AG08395 (cell line): ENCODE measurements at regions not wholly inside any gene's neighbourhood (a gene's known extent, or its start where the extent isn't known, plus 50 kb on each side); places are given as distances from the start of the nearest gene placed in this dataset.
"Not testable (repeated sequence)": the region's sequence is repeated elsewhere in the genome, so short reads cannot be mapped to it uniquely, and the experiment has no call there.

Experiments used
- DNase-seq: peaks from one replicate; pipeline ENCODE4 v3.0.0; 2012; ENCODE audit warnings: mixed read lengths, low spot score

DNA sequence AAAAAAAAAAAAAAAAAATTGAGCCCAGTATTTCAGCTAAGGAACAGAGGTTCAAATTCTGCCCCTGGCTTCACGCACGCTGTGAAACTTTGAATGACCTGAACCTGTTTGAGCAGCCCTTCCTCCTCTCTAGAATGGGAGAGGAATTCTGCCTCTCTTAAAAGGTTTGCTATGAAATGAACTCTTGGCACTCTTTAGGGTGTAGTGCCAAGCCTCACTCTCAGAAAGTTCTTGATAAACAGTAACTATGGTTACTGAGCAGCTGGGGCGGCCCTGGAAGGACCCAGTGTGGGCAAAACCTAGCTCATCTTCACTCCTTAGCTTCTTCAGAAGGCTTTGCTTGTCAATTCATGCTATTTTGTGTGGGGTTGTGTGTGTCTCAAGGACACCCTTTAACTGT, 73.7 kb downstream of the GEMIN8 start:
- DNase-seq = no peak

DNA sequence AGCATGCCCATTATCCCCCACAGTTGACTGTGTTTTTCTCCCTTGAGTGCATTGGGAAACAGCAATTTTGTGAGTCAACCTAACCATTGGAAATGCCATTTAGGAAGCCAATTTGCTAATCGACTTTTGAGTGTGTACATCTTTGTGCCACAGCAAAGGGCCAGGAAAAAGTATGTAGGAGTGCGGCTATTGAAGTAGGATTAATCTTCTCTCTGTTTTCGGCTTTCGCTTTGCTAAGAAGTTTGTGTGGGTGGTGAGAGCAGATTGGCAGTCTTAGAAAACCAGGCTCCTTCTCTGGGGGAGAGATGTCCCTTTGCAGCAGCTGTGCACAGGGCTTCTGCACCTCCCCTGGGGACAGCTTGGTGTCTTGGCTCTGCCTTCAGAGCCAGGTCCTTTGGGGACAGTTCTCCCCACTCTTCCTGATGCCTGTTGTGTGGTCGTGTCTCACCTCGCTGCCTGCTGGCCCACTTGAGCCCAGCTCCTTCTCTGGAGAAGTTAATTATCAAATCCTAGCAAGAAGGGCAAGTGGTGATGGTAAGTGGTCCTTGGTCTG, 74.5 kb downstream of the GEMIN8 start:
- DNase-seq = no peak

DNA sequence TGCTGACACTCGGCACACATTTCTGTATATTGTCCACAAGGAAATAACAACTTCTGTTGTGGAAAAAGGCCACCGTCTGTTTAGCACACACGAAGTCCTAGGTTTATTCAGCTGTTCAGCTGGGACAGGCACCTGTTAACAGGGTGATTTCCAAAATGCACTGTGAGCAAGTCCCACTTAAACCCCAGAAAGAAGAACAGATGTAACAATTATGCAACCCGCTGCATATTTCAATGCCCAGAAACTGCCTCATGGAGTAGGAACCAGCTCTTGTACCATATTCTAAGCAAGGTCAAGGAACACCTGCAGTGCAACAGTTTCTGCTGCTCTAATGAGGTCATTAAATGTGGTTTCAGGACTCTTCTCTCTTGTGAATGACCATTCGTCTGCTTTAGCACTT, 77.1 kb downstream of the GEMIN8 start:
- DNase-seq = no peak

DNA sequence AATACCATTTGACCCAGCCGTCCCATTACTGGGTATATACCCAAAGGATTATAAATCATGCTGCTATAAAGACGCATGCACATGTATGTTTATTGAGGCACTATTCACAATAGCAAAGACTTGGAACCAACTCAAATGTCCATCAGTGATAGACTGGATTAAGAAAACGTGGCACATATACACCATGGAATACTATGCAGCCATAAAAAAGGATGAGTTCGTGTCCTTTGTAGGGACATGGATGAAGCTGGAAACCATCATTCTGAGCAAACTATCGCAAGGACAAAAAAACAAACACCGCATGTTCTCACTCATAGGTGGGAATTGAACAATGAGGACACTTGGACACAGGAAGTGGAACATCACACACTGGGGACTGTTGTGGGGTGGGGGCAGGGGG, 83.5 kb downstream of the GEMIN8 start:
- DNase-seq = not testable (repeated sequence)

DNA sequence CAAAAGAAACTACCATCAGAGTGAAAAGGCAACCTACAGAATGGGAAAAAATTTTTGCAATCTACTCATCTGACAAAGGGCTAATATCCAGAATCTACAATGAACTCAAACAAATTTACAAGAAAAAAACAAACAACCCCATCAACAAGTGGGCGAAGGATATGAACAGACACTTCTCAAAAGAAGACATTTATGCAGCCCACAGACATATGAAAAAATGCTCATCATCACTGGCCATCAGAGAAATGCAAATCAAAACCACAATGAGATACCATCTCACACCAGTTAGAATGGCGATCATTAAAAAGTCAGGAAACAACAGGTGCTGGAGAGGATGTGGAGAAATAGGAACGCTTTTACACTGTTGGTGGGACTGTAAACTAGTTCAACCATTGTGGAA, 83.9 kb downstream of the GEMIN8 start:
- DNase-seq = not testable (repeated sequence)

DNA sequence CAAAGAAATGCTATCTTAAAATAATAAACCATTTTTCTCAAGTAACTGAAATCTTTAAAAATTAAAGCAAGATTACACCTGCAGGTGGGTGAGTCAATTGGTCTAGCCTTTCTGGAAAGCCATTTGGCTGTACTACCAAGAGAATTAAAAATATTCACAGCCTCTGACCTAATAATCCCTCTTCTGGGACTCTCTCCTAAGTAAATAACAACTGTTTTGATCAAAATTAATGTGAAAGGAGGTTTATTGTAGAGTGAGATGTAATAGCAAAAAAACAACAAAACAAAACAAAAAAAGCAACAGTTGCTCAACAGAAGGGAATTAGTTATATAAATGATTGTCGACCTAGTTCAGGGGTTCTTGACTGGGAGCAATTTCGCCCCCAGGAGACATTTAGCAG, 89.0 kb downstream of the GEMIN8 start:
- no peak for DNase-seq

DNA sequence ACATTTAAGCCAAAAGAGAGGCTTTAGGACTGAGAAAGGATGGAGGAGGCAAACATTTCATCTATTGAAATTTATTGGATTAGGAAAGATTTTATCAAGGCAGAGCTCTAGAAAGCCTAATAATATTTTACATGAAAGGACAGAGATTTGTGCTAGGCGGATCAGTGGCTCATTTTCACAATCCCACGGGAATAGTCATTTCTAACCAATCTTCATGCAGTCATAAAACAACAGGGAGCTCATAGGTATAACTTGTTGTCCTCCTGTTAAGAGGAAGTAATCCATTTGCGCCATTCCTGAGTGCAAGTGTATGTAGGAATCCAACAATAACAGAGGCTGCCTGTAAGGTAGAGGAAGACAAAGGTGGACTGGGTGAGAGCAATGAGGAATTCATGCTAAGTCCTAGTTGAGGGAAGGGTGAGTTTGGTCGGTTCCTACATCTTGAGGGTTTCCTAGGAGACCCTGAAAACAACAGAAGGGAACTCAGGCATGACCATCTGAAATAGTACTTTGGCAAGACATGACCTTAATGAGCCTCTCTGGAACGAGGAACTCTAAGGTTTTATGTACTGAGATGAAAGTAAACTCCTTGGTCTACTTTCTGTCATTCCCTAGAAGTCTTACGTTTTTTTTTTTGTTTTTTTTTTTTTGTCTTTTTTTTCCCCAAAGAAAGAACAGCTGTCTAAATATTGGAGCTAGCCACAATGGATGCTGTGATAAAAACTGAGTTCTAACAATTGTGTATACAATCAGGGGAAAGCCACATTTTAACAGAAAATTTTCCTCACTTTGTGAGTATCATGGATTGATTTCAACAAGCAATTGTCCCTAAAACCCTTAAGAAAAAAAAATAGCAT, 89.7 kb downstream of the GEMIN8 start:
- DNase-seq = no peak

DNA sequence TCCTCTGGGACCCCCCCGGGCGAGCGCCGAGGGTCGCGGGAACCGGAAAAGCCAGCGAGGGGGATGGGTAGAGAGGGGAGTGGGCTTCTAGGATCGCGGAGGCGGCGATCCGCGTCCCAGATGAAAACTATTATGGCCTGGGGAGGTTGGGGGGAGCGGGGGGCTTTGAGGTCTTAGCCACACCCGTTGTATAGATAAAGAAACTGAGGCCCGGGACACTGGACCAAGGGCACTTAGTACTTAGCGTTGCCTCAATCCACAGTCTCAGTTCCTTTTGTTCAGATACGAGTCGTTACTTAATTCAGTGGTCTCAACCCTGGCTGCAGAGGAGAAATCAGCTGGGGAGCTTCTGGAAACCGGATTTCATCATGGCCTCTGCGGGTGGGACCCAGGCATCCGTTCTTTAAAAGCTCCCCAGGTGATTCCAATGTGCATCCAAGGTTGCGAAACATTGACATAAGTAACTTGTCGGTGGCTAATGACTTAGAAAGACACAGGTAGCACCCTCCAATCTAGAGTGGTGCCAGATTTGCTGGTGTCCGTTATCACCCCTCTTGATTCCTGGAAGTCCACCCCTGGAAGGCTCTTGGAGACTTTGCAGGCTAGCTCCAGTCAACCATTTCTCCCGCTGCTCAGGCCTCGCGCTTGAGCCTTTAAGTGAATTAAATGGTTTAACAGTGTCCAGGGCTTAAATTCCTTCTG, 90.7 kb downstream of the GEMIN8 start:
- DNase-seq = no peak

DNA sequence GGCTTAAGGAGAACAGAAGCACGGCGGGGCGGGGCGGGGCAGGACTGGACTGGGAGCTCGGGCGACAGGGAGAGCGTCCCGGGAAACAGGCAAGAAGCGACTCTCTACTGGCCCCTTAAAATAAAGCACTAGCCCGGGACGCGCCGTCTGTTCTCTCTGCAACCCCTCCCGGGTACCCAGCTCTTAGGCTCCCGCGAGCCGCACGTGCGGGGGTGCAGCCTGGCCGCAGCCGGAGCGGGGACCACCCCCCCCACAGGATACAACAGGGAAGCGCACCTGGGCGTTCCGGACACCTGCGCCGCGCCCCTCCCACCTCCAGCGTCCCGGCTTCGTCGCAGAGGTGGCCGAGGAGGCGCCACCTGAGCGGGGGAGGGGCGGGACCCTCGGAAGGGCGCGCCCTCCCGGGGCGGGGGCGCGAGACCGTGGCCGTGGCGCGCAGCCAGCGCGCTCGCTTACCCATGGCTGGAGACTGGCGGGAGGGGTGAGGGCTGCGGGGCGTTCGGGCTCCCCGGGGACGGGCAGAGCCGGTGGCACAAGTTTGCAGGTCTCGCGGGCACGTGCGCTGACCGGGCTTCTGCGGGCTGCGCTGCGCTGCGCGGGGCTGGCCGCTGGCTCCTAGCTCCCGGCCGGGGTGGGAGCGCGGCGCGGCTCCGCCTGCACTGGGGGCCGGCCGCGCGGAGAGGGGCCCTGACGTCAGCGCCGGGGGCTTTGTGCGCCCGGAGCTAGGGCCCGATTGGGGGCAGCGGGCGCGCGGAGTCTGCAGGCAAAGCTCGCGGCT, 91.5 kb downstream of the GEMIN8 start:
- DNase-seq = peak; percentile 12

DNA sequence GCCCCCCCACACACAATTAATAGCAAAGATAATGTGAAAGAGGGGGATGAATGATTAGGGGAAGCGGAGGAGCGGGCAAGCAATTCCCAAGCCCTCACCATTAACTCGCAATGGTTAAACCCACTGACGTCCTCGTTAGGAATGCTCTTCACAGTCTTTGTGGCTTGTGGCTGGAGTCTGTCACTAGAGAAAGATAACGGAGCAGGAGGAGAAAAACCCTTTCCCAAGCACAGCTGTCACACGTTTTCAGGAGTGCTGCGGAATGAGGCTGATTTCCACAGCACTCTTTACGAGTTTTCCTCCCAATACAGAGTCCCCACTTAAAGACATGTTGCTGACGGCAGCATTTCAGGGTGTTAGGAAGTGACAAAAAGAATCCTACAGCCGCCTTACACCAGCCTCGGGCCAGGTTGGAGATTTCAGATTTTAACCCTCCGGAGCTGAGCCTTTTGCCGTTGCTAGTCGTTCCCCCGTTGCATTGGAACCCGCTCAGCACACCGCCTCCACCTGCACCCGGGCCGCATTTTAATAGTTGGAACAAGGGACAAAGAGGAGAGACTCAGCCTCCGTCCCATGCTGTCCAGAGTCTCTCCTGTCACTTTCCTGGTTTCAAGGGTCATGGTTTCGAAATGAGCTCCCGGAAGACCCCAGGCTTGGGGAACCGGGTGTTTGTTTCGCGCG, 92.2 kb downstream of the GEMIN8 start:
- DNase-seq = peak; percentile 56

DNA sequence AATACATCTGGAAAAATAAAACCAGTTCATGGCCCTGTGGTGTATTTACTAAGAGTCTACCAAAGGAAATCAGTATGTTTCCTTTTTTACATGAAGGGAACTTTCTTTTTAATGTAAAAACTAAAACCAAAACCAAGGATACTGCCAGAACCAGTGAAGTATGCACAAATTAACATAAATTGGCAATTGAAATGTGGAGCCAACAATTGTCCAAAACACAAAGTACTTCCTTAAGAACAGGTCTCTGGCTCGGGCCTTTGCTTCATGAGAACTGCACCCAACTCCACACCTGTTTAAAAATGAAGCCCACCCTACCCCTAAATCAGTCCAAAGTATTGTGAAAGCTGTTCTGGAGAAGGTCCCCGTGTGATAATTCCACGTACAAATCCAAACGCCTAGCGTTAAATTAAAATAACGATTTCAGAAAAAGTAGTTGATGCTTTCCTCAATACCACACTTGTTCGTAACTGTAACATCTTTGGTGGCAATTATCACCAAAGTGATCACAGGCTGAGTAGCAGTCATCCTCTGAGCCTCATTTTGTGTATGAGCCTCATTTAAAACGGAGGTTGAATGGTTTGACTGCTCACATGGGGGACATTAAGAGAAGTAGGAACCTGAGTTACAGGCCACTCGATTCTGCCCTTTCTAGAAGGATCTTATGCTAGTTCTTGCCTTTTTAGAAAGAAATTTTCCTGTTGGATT, 93.0 kb downstream of the GEMIN8 start:
- no peak for DNase-seq

DNA sequence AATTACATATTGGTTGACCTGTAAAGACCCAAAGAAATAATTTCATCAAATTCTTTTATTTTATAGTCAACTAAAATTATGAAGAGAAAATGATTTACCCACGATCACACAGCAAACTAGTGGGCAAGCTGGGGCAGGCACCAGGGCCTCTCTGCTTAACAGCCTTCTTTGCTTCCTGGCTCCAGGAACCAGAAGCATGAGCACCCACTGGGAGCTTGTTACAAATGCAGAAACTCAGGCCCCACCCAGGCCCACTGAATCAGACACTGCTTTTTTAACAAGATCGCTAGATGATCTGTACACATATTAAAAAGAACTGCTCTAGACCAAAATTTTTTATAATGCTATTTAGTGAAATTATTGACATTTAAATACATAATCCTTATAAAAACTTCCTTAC, 95.0 kb downstream of the GEMIN8 start:
- no peak for DNase-seq

DNA sequence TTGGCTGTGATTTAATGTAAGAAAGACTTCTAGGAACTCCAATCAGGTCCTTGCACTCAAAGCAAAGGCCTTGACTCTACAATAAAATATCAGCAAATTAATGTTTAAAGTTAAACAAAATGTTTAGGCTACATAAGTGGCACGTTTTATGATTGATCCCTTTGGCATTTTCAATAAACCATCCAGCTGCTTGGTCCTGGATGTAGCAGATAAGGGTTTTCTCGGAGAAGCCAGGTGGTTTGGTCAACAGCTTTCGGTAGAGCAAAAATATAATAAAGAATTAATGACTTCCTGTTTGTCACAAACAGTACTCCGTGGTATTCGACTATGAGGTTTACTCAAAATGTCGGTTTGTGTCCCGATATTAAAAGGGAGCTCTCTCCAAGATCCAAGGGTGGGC, 95.8 kb downstream of the GEMIN8 start:
- DNase-seq = no peak

DNA sequence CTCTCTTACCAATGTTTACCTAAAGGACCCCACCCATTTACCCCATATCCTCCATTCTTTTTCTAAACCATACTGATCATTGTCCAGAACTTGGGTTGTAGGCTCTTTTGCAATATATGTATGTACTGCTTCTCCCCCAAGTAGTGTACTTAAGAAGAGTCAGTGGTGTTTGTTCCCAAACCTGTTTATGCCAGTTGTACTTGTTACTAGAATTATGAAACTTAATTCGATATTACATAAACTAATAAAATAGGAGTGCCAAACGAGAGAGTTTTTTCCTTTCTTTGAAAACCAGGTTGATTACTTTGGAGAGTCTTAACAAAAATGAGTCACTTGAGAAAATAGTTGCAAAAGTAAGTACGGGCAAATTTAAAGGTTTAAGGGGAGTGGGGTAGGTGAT, 96.3 kb downstream of the GEMIN8 start:
- no peak for DNase-seq

DNA sequence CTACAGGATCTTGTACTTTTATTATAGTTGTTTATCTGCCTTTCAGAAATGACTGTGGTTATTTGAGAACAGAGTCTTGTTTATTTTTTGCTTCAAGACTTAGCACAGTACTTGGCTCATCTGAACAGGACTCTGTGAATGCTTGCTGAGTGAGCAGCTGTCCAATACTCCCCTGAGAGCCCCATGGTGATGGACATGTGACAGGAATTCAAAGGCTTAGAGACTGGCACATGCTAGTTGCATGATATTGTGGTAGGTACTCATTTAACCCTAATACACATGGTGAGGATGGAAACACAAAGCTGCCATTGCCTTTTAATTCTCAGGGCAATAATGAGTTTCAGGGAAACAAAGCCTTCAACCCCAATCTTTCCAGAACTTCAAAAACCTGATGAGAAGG, 97.3 kb downstream of the GEMIN8 start:
- no peak for DNase-seq

DNA sequence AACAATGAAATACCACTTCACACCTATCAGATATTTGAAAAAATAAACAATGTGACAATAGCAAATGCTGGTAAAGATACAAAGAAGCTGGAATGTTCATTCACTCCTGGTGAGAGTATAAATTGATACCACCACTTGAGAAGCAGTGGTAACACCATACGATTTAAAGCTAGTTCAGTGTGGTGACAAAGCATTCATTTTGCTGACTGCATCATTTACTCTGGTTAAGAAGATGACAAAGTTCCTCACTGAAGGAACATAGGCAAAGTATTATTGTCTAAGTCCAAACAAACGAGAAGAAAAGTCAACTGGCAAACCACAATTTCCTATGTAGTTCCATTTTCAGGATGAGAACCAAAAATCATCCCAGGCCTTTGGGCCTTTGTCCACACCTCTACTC, 102.5 kb downstream of the GEMIN8 start:
- no peak for DNase-seq

DNA sequence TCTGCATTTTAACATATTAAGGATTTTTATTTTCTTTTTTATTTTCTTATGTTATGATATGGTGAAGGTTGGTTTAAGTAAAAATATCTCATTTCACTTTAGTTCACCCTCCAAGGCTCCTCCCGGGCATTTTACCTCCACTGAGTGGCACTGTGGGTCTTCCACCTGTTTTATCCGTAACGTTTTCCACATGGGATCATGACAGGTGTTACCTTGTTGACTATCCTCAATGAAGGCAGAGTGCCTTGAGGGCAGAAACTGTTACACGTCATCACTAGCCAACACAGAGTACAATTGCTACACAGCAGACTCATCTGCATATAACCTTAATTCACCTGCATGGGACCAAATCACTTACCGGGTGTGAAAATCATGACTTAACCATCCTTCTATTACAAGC, 105.8 kb downstream of the GEMIN8 start:
- DNase-seq = no peak

DNA sequence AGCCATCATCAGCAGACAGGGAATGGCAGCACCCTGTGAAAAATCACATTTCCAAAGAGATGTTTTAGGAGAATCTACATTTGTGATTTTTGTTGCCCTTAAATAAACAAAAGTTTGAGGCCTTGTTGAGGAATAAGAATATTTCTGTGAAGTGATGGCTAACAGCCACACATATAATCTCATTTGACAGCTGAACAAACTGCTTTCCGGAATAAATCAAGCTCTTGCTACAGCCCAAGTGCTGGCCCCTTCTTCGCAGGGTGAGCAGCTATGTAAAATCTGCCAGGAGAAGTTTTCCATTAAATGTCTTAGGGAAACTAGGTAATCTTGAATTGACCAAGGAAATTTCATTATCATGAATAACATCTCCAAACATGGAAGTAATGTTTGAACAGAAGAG, 106.4 kb upstream of the GPM6B start:
- no peak for DNase-seq

DNA sequence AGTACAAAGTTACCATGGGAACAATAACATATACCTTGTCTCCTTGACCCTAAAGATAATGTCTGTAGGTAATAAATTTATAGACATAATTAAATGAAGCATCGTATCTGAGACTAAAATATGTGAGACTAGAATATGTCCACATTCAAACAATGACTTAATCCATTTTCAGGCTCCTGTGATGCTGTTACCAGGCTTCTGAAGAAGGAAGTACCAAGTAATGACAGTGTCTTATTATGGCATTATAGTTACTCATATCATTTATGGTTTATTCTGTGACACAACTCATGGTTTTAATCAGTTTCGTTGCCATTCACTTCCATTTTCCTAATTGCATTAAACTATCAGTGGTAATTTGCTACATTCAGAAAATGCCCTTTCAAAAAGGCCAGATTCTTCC, 100.6 kb upstream of the GPM6B start:
- no peak for DNase-seq

DNA sequence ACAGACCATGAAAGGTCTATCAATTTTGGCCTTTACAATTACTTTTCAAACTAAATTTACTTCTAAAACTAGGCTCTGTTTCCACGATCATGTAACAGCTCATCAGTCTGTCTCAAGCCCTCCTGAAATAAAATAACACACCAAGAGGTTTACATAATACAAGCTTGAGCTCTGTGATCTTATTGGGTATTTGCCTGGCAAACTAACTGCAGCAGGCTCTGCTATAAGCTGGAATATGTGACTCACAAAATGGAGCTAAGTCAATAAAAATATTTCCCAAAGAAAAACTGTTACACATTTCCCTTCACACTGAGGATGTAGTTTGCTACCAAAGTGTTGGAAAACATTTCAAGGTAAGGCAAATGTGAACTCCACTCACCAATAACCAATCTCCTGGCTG, 94.7 kb upstream of the GPM6B start:
- no peak for DNase-seq

DNA sequence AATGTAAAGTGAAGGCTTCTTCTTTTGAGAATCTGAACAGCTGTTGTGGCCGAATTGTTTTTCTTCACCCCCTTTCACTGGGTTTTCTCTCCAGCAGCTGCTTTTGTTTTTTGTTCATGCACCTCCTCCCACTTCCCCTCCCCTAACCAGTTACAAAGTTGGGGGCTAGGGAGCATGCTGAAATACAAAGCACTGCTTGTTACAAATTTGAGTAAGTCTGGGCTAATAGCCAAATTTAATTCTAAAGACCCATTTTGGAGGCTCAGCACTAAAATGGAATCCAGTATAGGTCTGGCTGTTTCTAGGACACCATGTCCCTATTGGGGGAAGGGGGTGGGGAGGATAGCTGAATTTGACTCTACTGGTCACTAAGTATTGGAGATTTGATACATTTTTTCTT, 89.2 kb upstream of the GPM6B start:
- DNase-seq = no peak
